Fibroblast of pulmonary artery (primary cell): ENCODE measurements at regions not wholly inside any gene's neighbourhood (a gene's known extent, or its start where the extent isn't known, plus 50 kb on each side); places are given as distances from the start of the nearest gene placed in this dataset.

Source experiments
- DNase-seq: peaks from one replicate; pipeline ENCODE4 v3.0.0-alpha.2; 2010; ENCODE audit warnings: low read depth
- H3K4me3 ChIP-seq: replicated peaks from 2 replicates; pipeline ENCODE4 v1.5.1; 2011; ENCODE audit warnings: low read depth, mild to moderate bottlenecking, control low read depth, low read length, moderate library complexity
- CTCF ChIP-seq: IDR thresholded peaks from 2 replicates; pipeline ENCODE4 v1.5.1; 2011; ENCODE audit warnings: mild to moderate bottlenecking, control low read depth, low read length, inconsistent platforms; ENCODE audit errors: missing control alignments

GRCh38 chr2:173681881-173682650 lies 283.1 kb downstream of the SP3 start:
- TF ChIP-seq CTCF = no peak
- no peak for DNase-seq
- H3K4me3 ChIP-seq = no peak overlapping the region

- no peak overlapping the region for H3K4me3 ChIP-seq
- DNase-seq = no peak
- TF ChIP-seq CTCF = no peak
Measured at GRCh38 chr2:173684896-173685459, 280.2 kb downstream of the SP3 start.

GRCh38 chr2:173690349-173690748 lies 274.8 kb downstream of the SP3 start:
- TF ChIP-seq CTCF = no peak
- DNase-seq = no peak
- no peak overlapping the region for H3K4me3 ChIP-seq

- no peak overlapping the region for H3K4me3 ChIP-seq
- no peak for TF ChIP-seq CTCF
- DNase-seq = no peak
Measured at GRCh38 chr2:173692068-173692467, 273.1 kb downstream of the SP3 start.

- DNase-seq = no peak
- TF ChIP-seq CTCF = no peak
Measured at GRCh38 chr2:173693044-173693589, 272.1 kb downstream of the SP3 start.

GRCh38 chr2:173696274-173696673 lies 268.9 kb downstream of the SP3 start:
- no peak overlapping the region for H3K4me3 ChIP-seq
- DNase-seq = no peak
- no peak for TF ChIP-seq CTCF

More at GRCh38 chr2:173693044-173693589, 272.1 kb downstream of the SP3 start:
- H3K4me3 ChIP-seq = no peak overlapping the region

GRCh38 chr2:173697929-173698328 lies 267.2 kb downstream of the SP3 start:
- no peak for TF ChIP-seq CTCF
- no peak overlapping the region for H3K4me3 ChIP-seq
- no peak for DNase-seq
